ENCODE measurements at regions not wholly inside any gene's neighbourhood (a gene's known extent, or its start where the extent isn't known, plus 50 kb on each side); places are given as distances from the start of the nearest gene placed in this dataset.

DNA sequence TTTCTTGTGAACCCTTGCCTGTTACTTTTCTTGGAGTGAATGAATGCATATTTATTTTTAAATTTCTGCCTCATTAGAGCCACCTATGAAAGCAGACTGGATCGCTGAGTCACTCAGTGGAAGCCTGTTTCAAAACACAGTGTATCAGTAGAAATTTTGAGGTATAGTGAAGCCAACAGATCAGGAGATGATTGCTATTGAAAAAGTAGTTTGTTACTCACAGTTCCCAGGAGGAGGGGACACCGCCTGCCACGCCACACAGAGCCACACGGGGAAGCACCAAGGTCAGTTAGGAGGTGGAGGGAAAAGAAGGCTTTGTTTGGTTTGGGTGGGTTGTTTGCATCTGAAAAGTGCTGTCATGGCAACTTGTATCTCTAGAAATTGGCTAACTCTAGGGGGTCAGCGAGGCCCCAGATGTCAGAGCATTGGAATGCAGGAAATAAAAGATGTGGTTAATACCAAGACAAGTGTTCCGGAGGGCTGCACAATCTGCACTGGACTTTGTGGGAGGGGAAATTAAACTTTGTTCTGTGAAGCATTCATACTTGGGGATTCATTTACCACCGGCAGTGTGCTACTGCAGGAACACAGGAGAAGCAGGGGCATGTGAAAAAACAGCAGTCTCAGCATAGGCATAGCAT, 106.4 kb upstream of the SDK1 start:
- TF ChIP-seq, protein P1, sequence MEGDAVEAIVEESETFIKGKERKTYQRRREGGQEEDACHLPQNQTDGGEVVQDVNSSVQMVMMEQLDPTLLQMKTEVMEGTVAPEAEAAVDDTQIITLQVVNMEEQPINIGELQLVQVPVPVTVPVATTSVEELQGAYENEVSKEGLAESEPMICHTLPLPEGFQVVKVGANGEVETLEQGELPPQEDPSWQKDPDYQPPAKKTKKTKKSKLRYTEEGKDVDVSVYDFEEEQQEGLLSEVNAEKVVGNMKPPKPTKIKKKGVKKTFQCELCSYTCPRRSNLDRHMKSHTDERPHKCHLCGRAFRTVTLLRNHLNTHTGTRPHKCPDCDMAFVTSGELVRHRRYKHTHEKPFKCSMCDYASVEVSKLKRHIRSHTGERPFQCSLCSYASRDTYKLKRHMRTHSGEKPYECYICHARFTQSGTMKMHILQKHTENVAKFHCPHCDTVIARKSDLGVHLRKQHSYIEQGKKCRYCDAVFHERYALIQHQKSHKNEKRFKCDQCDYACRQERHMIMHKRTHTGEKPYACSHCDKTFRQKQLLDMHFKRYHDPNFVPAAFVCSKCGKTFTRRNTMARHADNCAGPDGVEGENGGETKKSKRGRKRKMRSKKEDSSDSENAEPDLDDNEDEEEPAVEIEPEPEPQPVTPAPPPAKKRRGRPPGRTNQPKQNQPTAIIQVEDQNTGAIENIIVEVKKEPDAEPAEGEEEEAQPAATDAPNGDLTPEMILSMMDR (IDR thresholded peaks at IDR 0.05; ENCODE audit: low read length): no peak
- TF ChIP-seq EZH2phosphoT487 (IDR thresholded peaks at IDR 0.05; ENCODE audit: low read length) (no peak), EZH2 (optimal IDR thresholded peaks at IDR 0.05; ENCODE audit: low read depth, low read length) (no peak)

All from MM.1S (cell line).